HG03565 (cell line): ENCODE measurements at regions not wholly inside any gene's neighbourhood (a gene's known extent, or its start where the extent isn't known, plus 50 kb on each side); places are given as distances from the start of the nearest gene placed in this dataset.
A peak's percentile ranks its signal among the peaks of the same experiment; 100 is the strongest.
"Not testable (repeated sequence)": the region's sequence is repeated elsewhere in the genome, so short reads cannot be mapped to it uniquely, and the experiment has no call there.

ENCODE experiments used
- ATAC-seq: cut with Tn5 transposase; IDR thresholded peaks from one replicate; pipeline ENCODE4 v1.9.1; 2021; ENCODE audit warnings: mild to moderate bottlenecking, moderate library complexity; ENCODE audit not compliant: unreplicated experiment

DNA sequence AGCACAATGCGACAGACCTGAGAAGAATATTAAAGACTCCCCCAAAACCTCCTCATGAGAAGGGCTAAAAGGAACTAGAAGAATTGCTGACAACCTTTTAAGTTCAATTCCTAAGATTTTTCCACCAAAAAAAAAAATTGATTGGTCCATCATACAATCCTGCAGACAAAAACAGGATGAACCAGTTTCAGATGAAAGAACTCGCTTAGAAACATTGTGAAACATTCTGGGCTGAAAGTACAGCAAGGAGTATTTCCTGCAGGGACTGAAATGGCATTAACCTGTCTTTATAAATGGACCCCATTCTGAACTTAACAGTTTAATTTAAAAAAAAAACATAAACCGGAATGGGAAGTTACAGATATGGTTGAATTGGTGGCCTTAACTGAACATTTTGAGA lies 96.0 kb upstream of the FAM174B start:
- ATAC-seq: no peak

GRCh38 chr15:92753591-92753990 lies 98.0 kb upstream of the FAM174B start:
- no peak for ATAC-seq

- no peak for ATAC-seq
These were observed 107.9 kb upstream of the FAM174B start for GRCh38 chr15:92763459-92763858.

DNA sequence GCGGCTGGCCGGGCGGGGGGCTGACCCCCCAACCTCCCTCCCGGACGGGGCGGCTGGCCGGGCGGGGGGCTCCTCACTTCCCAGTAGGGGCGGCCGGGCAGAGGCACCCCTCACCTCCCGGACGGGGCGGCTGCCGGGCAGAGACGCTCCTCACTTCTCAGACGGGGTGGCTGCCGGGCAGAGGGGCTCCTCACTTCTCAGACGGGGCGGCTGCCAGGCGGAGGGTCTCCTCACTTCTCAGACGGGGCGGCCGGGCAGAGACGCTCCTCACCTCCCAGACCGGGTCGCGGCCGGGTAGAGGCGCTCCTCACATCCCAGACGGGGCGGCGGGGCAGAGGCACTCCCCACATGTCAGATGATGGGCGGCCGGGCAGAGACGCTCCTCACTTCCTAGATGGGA lies 112.6 kb upstream of the FAM174B start:
- ATAC-seq: not testable (repeated sequence)

DNA sequence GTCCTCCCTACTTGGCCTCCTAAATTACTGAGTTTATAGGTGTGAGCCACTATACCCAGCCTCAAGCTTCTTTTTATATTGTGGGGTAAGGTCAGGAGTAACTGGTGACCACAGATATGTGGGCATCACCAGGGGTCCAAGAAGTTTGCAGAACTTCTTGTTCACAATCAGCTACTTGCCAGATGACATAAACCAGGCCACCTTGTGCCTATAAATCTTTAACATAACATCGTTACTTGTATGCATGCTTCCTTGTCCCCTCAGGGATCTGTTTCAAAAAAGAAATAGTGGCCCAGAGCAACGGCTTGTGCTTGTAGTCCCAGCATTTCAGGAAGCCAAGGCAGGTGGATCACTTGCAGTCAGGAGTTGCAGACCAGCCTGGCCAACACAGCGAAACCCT lies 115.1 kb upstream of the FAM174B start:
- ATAC-seq: no peak

GRCh38 chr15:92772061-92772460 lies 116.5 kb upstream of the FAM174B start:
- no peak for ATAC-seq

GRCh38 chr15:92772626-92773244 lies 117.2 kb upstream of the FAM174B start:
- ATAC-seq: no peak

GRCh38 chr15:92773340-92773739 lies 117.8 kb upstream of the FAM174B start:
- ATAC-seq: no peak

- ATAC-seq: no peak
These were observed 120.2 kb upstream of the CHD2 start for GRCh38 chr15:92779874-92780273.

DNA sequence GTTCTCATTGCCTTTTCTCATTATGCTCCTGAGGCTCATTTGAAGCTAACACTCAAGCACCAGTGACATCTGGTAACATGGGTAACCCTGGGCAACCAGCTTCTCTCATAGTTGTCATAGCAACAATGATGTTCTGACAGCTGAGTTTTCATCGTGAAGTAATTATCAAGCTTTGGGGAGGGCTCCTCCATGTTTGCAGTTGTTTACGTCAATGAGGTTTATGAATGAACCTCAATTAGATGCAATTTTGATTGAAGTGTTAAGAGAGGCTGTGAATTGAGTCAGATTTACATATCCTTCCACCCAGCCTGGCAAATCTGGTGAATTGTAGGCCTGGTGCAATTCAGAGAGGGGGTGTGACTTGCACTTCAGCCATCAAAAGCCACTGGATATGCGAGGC lies 119.3 kb upstream of the CHD2 start:
- no peak for ATAC-seq

DNA sequence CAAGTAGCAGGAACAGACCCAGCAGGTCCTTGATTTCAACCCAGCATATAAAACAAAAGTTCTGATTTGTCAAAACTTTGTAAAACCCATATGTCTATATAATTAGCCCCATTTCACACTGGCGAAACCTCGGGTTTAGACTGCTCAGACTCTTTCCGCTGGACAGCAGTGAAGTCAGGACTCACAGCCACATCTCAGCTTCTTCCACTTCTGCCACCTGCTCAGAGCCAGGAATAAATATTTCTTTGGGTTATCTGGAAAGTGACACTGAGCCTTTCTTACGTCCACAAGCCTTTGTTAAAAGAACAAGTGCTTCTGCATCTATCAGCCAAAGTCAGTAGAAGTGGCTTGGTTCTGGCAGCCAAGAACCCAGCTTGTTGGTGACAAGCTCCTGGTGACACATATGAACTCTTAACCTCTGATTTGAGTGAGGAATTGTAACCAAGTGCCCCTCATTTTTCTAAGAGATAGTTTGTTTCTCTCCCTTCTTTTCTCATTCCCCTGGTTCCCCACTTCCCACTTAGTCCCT lies 118.1 kb upstream of the CHD2 start:
- no peak for ATAC-seq

GRCh38 chr15:92787116-92787515 lies 113.0 kb upstream of the CHD2 start:
- ATAC-seq: no peak

GRCh38 chr15:92788196-92788595 lies 111.9 kb upstream of the CHD2 start:
- ATAC-seq: no peak

- ATAC-seq: not testable (repeated sequence)
These were observed 111.3 kb upstream of the CHD2 start for GRCh38 chr15:92788793-92789192.

DNA sequence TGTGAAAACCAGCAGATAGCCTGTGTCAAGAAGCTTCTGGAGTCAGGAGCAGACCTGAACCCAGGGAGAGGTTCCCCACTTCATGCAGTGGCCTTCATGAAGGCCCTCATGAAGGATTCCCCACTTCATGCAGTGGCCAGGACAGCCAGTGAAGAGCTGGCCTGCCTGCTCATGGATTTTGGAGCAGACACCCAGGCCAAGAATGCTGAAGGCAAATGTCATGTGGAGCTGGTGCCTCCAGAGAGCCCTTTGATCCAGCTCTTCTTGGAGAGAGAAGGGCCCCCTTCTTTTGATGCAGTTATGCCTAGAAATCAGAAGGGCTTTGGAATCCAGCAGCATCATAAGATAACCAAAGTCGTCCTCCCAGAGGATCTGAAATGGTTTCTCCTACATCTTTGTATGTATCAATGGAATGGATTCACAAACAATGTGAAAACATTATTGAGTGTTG lies 103.9 kb upstream of the CHD2 start:
- no peak for ATAC-seq

- ATAC-seq: peak; percentile 93
These were observed 102.7 kb upstream of the CHD2 start for GRCh38 chr15:92797168-92798052.

DNA sequence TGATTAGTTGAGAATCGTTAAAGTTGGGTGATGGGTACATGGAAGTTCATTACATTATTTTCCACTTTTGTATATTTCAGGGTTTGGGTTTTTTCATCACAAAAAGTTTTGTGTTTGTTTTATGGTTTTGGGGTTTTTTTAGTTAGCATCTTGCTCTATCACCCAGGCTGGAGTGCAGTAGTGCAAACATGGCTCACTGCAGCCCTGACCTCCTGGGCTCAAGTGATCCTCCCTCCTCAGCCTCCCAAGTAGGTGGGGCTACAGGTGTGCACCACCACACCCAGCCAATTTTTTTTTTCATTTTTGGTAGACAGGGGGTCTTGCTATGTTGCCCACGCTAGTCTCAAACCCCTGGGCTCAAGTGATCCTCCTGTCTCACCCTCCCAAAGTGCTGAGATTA lies 100.1 kb upstream of the CHD2 start:
- ATAC-seq: no peak

DNA sequence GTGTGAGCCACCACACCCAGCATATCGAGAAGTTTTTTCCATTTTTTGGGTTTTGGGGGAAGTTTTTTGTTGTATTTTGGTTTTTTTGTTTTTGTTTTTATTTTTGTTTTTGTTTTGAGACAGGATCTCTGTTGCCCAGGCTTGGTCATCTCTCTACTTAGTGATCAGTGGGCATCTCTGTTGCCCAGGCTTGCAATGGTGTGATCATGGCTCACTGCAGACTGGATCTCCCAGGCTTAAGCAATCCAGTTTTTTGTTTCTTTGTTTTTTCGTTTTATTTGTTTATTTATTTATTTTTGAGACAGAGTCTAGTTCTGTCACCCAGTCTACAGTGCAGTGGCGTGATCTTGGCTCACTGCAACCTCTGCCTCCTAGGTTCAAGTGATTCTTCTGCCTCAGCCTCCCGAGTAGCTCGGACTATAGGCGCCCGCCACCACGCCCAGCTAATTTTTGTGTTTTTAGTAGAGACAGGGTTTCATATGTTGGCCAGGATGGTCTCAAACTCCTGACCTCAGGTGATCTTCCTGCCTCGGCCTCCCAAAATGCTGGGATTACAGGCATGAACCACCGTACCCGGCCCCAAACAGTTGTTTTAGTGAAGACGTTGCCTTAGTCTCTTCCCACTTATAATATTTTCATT lies 99.6 kb upstream of the CHD2 start:
- not testable (repeated sequence) for ATAC-seq

DNA sequence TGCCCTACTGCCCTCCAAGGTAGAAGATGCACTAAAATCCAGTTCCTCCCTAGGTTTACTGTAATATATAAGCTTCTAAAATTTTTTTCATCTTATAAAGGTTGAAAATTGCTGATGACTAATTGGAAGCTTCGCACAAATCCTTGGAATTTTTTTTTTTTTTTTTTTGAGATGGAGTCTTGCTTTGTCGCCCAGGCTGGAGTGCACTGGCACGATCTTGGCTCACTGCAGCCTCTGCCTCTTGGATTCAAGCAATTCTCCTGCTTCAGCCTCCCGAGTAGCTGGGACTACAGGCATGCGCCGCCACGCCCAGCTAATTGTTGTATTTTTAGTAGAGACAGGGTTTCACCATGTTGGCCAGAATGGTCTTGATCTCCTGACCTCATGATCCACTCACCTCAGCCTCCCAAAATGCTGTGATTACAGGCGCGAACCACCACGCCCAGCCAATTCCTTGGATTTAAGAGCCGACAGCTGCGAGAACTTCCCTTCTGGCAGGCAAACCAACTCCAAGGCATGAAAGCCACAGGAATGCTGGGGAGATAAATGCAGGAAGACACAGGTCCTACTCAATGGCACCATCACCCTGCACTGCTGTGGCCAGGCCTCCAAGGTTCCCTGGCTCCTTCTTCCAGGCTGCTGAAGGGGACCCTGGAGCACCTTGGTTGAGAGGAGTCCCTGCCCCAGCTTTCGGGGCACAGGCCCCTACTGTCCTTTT lies 98.9 kb upstream of the CHD2 start:
- ATAC-seq: not testable (repeated sequence)

DNA sequence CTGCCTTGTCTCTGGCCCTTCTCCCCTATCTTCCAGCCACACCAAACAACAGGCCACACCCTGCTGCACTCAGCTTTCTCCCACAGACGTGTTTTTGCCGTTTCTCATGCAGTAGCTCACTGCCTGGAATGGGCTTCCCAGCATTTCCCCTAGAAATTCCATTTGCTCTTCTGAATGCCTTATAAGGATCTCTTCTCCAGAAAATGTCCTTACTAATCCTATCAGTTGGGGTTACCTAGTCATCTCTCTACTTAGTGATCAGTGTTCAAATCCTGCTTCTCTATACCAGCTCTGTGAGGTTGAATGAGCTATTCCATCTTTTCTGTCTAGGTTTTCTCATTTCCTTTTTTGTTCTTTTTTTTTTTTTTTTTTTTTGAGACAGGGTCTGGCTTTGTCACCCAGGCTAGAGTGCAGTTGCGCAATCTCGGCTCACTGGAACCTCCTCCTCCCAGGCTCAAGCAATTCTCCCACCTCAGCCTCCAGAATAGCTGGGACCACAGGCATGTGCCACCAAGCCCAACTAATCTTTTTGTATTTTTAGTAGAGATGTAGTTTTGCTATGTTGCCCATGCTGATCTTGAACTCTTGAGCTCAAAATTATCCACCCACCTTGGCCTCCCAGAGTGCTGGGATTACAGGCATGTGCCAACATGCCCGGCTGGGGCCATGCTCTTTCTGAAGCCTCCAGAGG lies 98.2 kb upstream of the CHD2 start:
- no peak for ATAC-seq

GRCh38 chr15:92803536-92803851 lies 96.6 kb upstream of the CHD2 start:
- no peak for ATAC-seq
